Uterus (tissue), 2 donors: ENCODE measurements at regions not wholly inside any gene's neighbourhood (a gene's known extent, or its start where the extent isn't known, plus 50 kb on each side); places are given as distances from the start of the nearest gene placed in this dataset.

ENCODE experiments used
- POLR2A ChIP-seq, 2 donors: fragments of 450-650 bp; IDR thresholded peaks; one replicate each; pipeline ENCODE4 v1.6.1; 2016; ENCODE audit warnings: antibody characterized with exemption in 2 of 2, mild to moderate bottlenecking in 1 of 2, moderate library complexity in 1 of 2
- TF ChIP-seq, protein P1 (sequence below), 4 experiments: fragments of 200-600 bp in 2 of 4; fragments of 450-650 bp in 2 of 4; sonication (generic) in 2 of 4; IDR thresholded peaks; one replicate each; pipeline ENCODE4 v1.5.1; 2016 to 2019; ENCODE audit warnings: antibody characterized with exemption in 4 of 4, mild to moderate bottlenecking in 2 of 4, moderate library complexity in 1 of 4

DNA sequence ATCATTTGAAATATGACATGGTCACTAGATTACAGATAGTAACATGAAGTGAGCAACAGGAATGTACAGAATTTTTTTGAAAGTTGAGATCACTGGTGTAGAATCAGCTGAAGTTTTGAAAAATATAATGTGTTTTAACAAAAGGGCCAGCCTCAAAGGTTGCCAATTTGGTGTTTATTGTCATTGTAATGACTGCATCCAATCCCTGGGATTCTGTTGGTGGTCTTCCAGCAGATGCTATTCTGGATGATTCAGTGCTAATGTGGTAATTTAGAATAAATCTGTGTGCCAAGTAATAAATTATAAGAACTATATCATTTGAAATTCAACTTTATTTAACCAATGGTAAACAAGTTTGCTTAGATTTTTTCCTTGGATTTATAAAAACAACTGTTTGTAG, 436.4 kb upstream of the PKN2 start:
- TF ChIP-seq, protein P1, sequence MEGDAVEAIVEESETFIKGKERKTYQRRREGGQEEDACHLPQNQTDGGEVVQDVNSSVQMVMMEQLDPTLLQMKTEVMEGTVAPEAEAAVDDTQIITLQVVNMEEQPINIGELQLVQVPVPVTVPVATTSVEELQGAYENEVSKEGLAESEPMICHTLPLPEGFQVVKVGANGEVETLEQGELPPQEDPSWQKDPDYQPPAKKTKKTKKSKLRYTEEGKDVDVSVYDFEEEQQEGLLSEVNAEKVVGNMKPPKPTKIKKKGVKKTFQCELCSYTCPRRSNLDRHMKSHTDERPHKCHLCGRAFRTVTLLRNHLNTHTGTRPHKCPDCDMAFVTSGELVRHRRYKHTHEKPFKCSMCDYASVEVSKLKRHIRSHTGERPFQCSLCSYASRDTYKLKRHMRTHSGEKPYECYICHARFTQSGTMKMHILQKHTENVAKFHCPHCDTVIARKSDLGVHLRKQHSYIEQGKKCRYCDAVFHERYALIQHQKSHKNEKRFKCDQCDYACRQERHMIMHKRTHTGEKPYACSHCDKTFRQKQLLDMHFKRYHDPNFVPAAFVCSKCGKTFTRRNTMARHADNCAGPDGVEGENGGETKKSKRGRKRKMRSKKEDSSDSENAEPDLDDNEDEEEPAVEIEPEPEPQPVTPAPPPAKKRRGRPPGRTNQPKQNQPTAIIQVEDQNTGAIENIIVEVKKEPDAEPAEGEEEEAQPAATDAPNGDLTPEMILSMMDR (IDR thresholded peaks at IDR 0.05): no peak
- TF ChIP-seq POLR2A (IDR thresholded peaks at IDR 0.05): no peak
